ENCODE measurements at regions not wholly inside any gene's neighbourhood (a gene's known extent, or its start where the extent isn't known, plus 50 kb on each side); places are given as distances from the start of the nearest gene placed in this dataset.

- TF ChIP-seq, protein P1, sequence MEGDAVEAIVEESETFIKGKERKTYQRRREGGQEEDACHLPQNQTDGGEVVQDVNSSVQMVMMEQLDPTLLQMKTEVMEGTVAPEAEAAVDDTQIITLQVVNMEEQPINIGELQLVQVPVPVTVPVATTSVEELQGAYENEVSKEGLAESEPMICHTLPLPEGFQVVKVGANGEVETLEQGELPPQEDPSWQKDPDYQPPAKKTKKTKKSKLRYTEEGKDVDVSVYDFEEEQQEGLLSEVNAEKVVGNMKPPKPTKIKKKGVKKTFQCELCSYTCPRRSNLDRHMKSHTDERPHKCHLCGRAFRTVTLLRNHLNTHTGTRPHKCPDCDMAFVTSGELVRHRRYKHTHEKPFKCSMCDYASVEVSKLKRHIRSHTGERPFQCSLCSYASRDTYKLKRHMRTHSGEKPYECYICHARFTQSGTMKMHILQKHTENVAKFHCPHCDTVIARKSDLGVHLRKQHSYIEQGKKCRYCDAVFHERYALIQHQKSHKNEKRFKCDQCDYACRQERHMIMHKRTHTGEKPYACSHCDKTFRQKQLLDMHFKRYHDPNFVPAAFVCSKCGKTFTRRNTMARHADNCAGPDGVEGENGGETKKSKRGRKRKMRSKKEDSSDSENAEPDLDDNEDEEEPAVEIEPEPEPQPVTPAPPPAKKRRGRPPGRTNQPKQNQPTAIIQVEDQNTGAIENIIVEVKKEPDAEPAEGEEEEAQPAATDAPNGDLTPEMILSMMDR (conservative IDR thresholded peaks at IDR 0.05; ENCODE audit: low read depth, low read length): no peak
- TF ChIP-seq EZH2 (IDR thresholded peaks at IDR 0.05; ENCODE audit: low read length, unreplicated experiment): no peak
- TF ChIP-seq EZH2phosphoT487 (IDR thresholded peaks at IDR 0.05; ENCODE audit: borderline replicate concordance, low read length): no peak
Measured at GRCh38 chr2:88885275-88885674, 193.8 kb downstream of the RPIA start.
